RWPE2 (cell line): ENCODE measurements at regions not wholly inside any gene's neighbourhood (a gene's known extent, or its start where the extent isn't known, plus 50 kb on each side); places are given as distances from the start of the nearest gene placed in this dataset.
A peak's percentile ranks its signal among the peaks of the same experiment; 100 is the strongest.

Experiments used
- ATAC-seq: fragments of 200-7000 bp; cut with Tn5 transposase; 3 replicates; pipeline ENCODE4 v1.9.1; 2021; ENCODE audit warnings: low read depth
- DNase-seq: peaks from one replicate; pipeline ENCODE4 v3.0.0-alpha.2; 2020; ENCODE audit warnings: low spot score
- H3K27ac ChIP-seq: fragments of 450-650 bp; 2 replicates; pipeline ENCODE4 v1.5.1; 2017; ENCODE audit warnings: mild to moderate bottlenecking; ENCODE audit not compliant: poor library complexity, severe bottlenecking
- H3K27me3 ChIP-seq: fragments of 250-450 bp; sonication (Bioruptor Pico); 2 replicates; pipeline ENCODE4 v1.5.1; 2021; ENCODE audit warnings: mild to moderate bottlenecking, moderate library complexity; ENCODE audit not compliant: insufficient read depth, poor library complexity, severe bottlenecking
- H3K36me3 ChIP-seq: fragments of 250-450 bp; sonication (Bioruptor Pico); 2 replicates; pipeline ENCODE4 v1.5.1; 2020; ENCODE audit warnings: low read depth, mild to moderate bottlenecking, moderate library complexity
- H3K4me1 ChIP-seq: fragments of 250-450 bp; sonication (Bioruptor Pico); 2 replicates; pipeline ENCODE4 v1.5.1; 2021; ENCODE audit warnings: mild to moderate bottlenecking, moderate library complexity; ENCODE audit not compliant: insufficient read depth, poor library complexity, severe bottlenecking
- H3K4me3 ChIP-seq: fragments of 250-450 bp; sonication (Bioruptor Pico); 2 replicates; pipeline ENCODE4 v1.5.1; 2021; ENCODE audit warnings: mild to moderate bottlenecking, moderate library complexity; ENCODE audit not compliant: severe bottlenecking
- H3K9me3 ChIP-seq: fragments of 250-450 bp; sonication (Bioruptor Pico); 2 replicates; pipeline ENCODE4 v1.5.1; 2021; ENCODE audit warnings: mild to moderate bottlenecking, moderate library complexity; ENCODE audit not compliant: severe bottlenecking
- CTCF ChIP-seq: fragments of 450-650 bp; IDR thresholded peaks from one replicate; pipeline ENCODE4 v1.5.1; 2017; ENCODE audit warnings: mild to moderate bottlenecking, moderate library complexity; ENCODE audit not compliant: poor library complexity, severe bottlenecking

GRCh38 chr5:96565582-96566265 is 96.5 kb upstream of the CAST start:
- ATAC-seq (0 out of 3 replicates have a peak, but pooled peaks have one; percentile 22), DNase-seq (no peak)
- Histone ChIP-seq H3K9me3 (peaks cover 4% of the 10 kb centered on the region), H3K36me3 (no peaks in the 10 kb centered on the region), H3K4me3 (no peak overlapping the region), H3K27ac (peak overlapping the region; percentile 49), H3K27me3 (no peaks in the 10 kb centered on the region), H3K4me1 (peaks cover 29% of the 10 kb centered on the region)
- TF ChIP-seq CTCF, result no peak

GRCh38 chr5:96566833-96567587 is 95.2 kb upstream of the CAST start:
- Histone ChIP-seq H3K36me3 (no peaks in the 10 kb centered on the region), H3K4me1 (peaks cover 27% of the 10 kb centered on the region), H3K4me3 (no peak overlapping the region), H3K27me3 (no peaks in the 10 kb centered on the region), H3K9me3 (peaks cover 4% of the 10 kb centered on the region), H3K27ac (peak overlapping the region; percentile 49)
- TF ChIP-seq CTCF, result no peak
- ATAC-seq (peak; percentile 73), DNase-seq (no peak)

GRCh38 chr5:96569332-96569731 is 92.8 kb upstream of the CAST start:
- Histone ChIP-seq H3K9me3 (no peaks in the 10 kb centered on the region), H3K4me3 (no peak overlapping the region), H3K4me1 (peaks cover 28% of the 10 kb centered on the region), H3K27ac (no peak overlapping the region), H3K27me3 (no peaks in the 10 kb centered on the region), H3K36me3 (no peaks in the 10 kb centered on the region)
- TF ChIP-seq CTCF, result no peak
- ATAC-seq (no peak), DNase-seq (no peak)

GRCh38 chr5:96569770-96570169 is 92.4 kb upstream of the CAST start:
- no peak for ATAC-seq
- Histone ChIP-seq H3K4me1 (peaks cover 28% of the 10 kb centered on the region), H3K27me3 (no peaks in the 10 kb centered on the region), H3K9me3 (no peaks in the 10 kb centered on the region), H3K4me3 (no peak overlapping the region), H3K27ac (no peak overlapping the region), H3K36me3 (no peaks in the 10 kb centered on the region)
- DNase-seq, result no peak
- TF ChIP-seq CTCF, result no peak
